Pancreas (tissue), 10 donors: ENCODE measurements at regions not wholly inside any gene's neighbourhood (a gene's known extent, or its start where the extent isn't known, plus 50 kb on each side); places are given as distances from the start of the nearest gene placed in this dataset.

Experiments
- ATAC-seq, 4 donors: fragments of 200-7000 bp; cut with Tn5 transposase; one replicate each; pipeline versions ENCODE4 v1.8.0 to v1.9.1; 2020; ENCODE audit warnings: mild to moderate bottlenecking in 4 of 4, moderate library complexity in 4 of 4
- DNase-seq, 6 donors: peaks; one replicate each; pipeline ENCODE4 v3.0.0-alpha.2; 2020
- FAIRE-seq: peaks from 2 replicates; lab custom pipeline; 2012; peaks lifted over from hg19 to GRCh38; lab: Jason Lieb, UNC
- H3K27ac ChIP-seq, 4 donors: fragments of 200-600 bp; sonication (generic); 1 replicate in 3 of 4; 2 replicates in 1 of 4; pipeline versions ENCODE4 v1.5.0 to v1.8.0; 2020
- H3K27me3 ChIP-seq, 4 donors: fragments of 200-600 bp; one replicate each; pipeline ENCODE4 v1.8.0; 2021
- H3K36me3 ChIP-seq, 3 donors: fragments of 200-600 bp; sonication (generic) in 1 of 3; one replicate each; pipeline versions ENCODE4 v1.5.0 to v1.8.0; 2020 to 2021
- H3K4me1 ChIP-seq, 3 donors: fragments of 200-600 bp; one replicate each; pipeline ENCODE4 v1.8.0; 2021
- H3K4me3 ChIP-seq, 4 donors: fragments of 200-600 bp; sonication (generic) in 2 of 4; one replicate each; pipeline versions ENCODE4 v1.5.0 to v1.8.0; 2020 to 2021
- H3K9me3 ChIP-seq, 4 donors: fragments of 200-600 bp; one replicate each; pipeline ENCODE4 v1.8.0; 2021
- WGBS, 2 donors: extraction: QIAGEN DNeasy Blood & Tissue Kit; methylation state at CpG; one replicate each; pipeline ENCODE4 v1.1.7; 2013; 5-methylcytosine and 5-hydroxymethylcytosine counted together
- intact Hi-C, 3 donors: fragments of 100-400 bp; cut with DNase I; formaldehyde crosslinking; loops; one replicate each; pipeline versions ENCODE4 v1.11.1 to v1.14.2; 2022
- TF ChIP-seq, protein P1 (sequence below), 4 donors: fragments of 200-600 bp; sonication (generic) in 3 of 4; IDR thresholded peaks; one replicate each; pipeline versions ENCODE4 v1.5.0 to v1.8.0; 2021; ENCODE audit warnings: antibody characterized with exemption in 4 of 4
- donor health status: healthy with polysubstance abuse.
- donor health status: DM: no; HTN: no; CAD: no; lungs with moderate emphysema.
- donor health status: DM: no; HTN: no; CAD: no.
- donor health status: control.
- donor health status: control.
- donor health status: Bipolar disorder and iron deficiency.
- donor health status: DM: yes; HTN: yes; CAD: no.
- donor health status: DM: no; HTN: no; CAD: no.
- donor health status: DM: no; HTN: no; CAD: no.
- donor health status: DM: yes; HTN: yes; CAD: no.

GRCh38 chr2:16130906-16131400, 190.6 kb downstream of the MYCN start:
- Histone ChIP-seq H3K4me3 (no peak overlapping the region), H3K27ac (no peak overlapping the region), H3K9me3 (no peaks in the 10 kb centered on the region), H3K27me3 (no peaks in the 10 kb centered on the region), H3K36me3 (no peaks in the 10 kb centered on the region), H3K4me1 (no peaks in the 10 kb centered on the region)
- WGBS, 2 donors: 67% methylated on average over 8 of the region's 8 CpGs
- DNase-seq (no peak), FAIRE-seq (no peak), ATAC-seq (no peak)
- intact Hi-C loops: no loop called here
- TF ChIP-seq, protein P1, sequence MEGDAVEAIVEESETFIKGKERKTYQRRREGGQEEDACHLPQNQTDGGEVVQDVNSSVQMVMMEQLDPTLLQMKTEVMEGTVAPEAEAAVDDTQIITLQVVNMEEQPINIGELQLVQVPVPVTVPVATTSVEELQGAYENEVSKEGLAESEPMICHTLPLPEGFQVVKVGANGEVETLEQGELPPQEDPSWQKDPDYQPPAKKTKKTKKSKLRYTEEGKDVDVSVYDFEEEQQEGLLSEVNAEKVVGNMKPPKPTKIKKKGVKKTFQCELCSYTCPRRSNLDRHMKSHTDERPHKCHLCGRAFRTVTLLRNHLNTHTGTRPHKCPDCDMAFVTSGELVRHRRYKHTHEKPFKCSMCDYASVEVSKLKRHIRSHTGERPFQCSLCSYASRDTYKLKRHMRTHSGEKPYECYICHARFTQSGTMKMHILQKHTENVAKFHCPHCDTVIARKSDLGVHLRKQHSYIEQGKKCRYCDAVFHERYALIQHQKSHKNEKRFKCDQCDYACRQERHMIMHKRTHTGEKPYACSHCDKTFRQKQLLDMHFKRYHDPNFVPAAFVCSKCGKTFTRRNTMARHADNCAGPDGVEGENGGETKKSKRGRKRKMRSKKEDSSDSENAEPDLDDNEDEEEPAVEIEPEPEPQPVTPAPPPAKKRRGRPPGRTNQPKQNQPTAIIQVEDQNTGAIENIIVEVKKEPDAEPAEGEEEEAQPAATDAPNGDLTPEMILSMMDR (IDR thresholded peaks at IDR 0.05): no peak

DNA sequence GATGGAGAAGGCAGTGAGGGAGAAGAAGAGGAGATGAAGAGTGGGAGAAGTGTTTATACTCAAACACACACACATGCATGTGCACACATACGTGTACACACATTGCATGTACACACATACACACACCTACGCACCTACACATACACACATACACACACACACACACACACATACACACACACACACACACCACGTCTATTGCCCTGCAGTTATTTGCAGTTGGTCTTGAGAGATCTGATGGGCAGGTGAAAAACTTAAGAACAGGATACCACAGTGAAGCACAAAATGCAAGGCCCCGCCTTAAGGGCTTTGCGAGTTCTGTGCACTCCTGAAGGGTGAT, 190.2 kb downstream of the MYCN start:
- no peak for ATAC-seq
- no peak for DNase-seq
- H3K9me3 ChIP-seq: no peaks in the 10 kb centered on the region
- TF ChIP-seq, protein P1 (IDR thresholded peaks at IDR 0.05): no peak
- no peak overlapping the region for H3K27ac ChIP-seq
- no peaks in the 10 kb centered on the region for H3K27me3 ChIP-seq
- H3K36me3 ChIP-seq: no peaks in the 10 kb centered on the region
- 71 to 73% methylated on average over 5 of the region's 5 CpGs for WGBS, 2 donors
- intact Hi-C loops: no loop called here
- no peaks in the 10 kb centered on the region for H3K4me1 ChIP-seq
- no peak for FAIRE-seq
- H3K4me3 ChIP-seq: no peak overlapping the region

DNA sequence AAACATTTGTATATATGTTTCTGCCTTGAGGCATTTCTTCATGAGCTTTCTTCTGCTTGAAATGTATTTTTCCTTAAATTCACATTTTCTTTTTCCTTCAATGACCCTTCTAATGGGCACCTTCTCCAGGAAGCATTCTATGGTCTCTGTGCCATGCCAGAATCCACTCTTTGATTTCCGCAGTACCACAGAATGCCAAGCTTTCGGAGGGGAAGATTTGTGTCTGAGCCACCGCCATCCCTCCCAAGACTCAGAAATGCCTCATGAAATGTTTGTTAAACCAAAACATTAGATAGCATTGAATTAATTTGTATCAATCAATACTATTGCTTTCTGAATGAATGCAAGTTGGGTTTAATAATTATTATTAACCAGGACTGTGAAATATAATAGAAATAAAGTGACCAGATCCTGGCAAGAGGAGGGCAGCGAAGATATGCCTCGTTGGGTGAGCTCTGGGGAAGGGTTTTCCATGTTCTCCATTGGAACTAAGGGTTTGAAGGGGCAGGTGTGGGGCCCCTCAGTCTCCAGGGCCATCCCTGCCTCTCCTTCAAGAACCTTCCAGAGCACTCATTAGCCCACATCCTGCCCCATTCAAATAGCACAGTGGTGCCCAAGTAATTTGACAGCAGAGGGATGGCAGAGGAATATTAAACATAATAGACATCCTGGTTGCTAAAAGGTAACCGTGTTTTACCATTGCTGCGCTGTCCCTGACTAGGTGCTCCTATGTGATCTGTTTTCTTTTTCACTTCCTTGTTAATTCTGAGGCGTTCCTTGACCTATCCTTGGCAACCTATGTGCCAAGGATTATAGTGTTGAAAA, 189.6 kb downstream of the MYCN start:
- DNase-seq: no peak
- Histone ChIP-seq H3K9me3 (no peaks in the 10 kb centered on the region), H3K4me3 (no peak overlapping the region), H3K27ac (no peak overlapping the region), H3K4me1 (no peaks in the 10 kb centered on the region), H3K36me3 (no peaks in the 10 kb centered on the region), H3K27me3 (no peaks in the 10 kb centered on the region)
- intact Hi-C loops: no loop called here
- TF ChIP-seq, protein P1 (IDR thresholded peaks at IDR 0.05): no peak
- WGBS, 2 donors: 80 to 83% methylated on average over 8 of the region's 8 CpGs
- FAIRE-seq: no peak
- no peak for ATAC-seq

- FAIRE-seq (no peak), ATAC-seq (no peak)
These were observed 188.6 kb downstream of the MYCN start for GRCh38 chr2:16128746-16129610.

More at GRCh38 chr2:16128746-16129610, 188.6 kb downstream of the MYCN start:
- no peak overlapping the region for H3K4me3 ChIP-seq
- TF ChIP-seq, protein P1 (IDR thresholded peaks at IDR 0.05): no peak
- DNase-seq: no peak
- H3K27ac ChIP-seq: no peak overlapping the region
- H3K36me3 ChIP-seq: no peaks in the 10 kb centered on the region
- no peaks in the 10 kb centered on the region for H3K9me3 ChIP-seq
- no peaks in the 10 kb centered on the region for H3K4me1 ChIP-seq
- H3K27me3 ChIP-seq: no peaks in the 10 kb centered on the region
- intact Hi-C loops: no loop called here
- 70 to 83% methylated on average over 13 of the region's 13 CpGs for WGBS, 2 donors
